PFSK-1 (cell line): ENCODE measurements at regions not wholly inside any gene's neighbourhood (a gene's known extent, or its start where the extent isn't known, plus 50 kb on each side); places are given as distances from the start of the nearest gene placed in this dataset.

Source experiments
- FOXP2 ChIP-seq: optimal IDR thresholded peaks from 2 replicates; pipeline ENCODE3; 2011; ENCODE audit warnings: borderline replicate concordance, control low read depth, inconsistent platforms; ENCODE audit not compliant: insufficient read depth; ENCODE audit errors: extremely low read length, extremely low read depth
- POLR2AphosphoS5 ChIP-seq: IDR thresholded peaks from 2 replicates; pipeline ENCODE4 v1.6.1; 2012; ENCODE audit warnings: low read depth, mild to moderate bottlenecking, control low read depth, low read length, moderate library complexity
- REST ChIP-seq, 2 experiments: IDR thresholded peaks; 2 replicates each; pipeline versions ENCODE4 v1.6.1 to v1.8.0; 2011 to 2012; ENCODE audit warnings: low read depth in 2 of 2, low read length in 2 of 2, control low read depth in 1 of 2, inconsistent platforms in 1 of 2, mild to moderate bottlenecking in 1 of 2, moderate library complexity in 1 of 2; ENCODE audit not compliant: insufficient read depth in 1 of 2
- SIN3A ChIP-seq: IDR thresholded peaks from 2 replicates; pipeline ENCODE4 v1.6.1; 2012; ENCODE audit warnings: mild to moderate bottlenecking, low read length, moderate library complexity, borderline replicate concordance; ENCODE audit not compliant: insufficient read depth
- TAF1 ChIP-seq: IDR thresholded peaks from 2 replicates; pipeline ENCODE4 v1.6.1; 2012; ENCODE audit warnings: low read length, control low read depth, borderline replicate concordance; ENCODE audit not compliant: insufficient read depth

GRCh38 chr3:153285194-153285641 is 123.2 kb downstream of the RAP2B start:
- TF ChIP-seq FOXP2: no peak
- TF ChIP-seq SIN3A: no peak
- TF ChIP-seq POLR2AphosphoS5: no peak
- TF ChIP-seq REST (IDR thresholded peaks at IDR 0.05; ENCODE audit: insufficient read depth in 1 of 2, low read depth in 2 of 2, low read length in 2 of 2): no peak
- no peak for TF ChIP-seq TAF1

GRCh38 chr3:153285982-153286381 is 124.0 kb downstream of the RAP2B start:
- TF ChIP-seq SIN3A (no peak), POLR2AphosphoS5 (no peak), REST (IDR thresholded peaks at IDR 0.05; ENCODE audit: insufficient read depth in 1 of 2, low read depth in 2 of 2, low read length in 2 of 2) (no peak), FOXP2 (no peak), TAF1 (no peak)

- TF ChIP-seq SIN3A (no peak), FOXP2 (no peak), POLR2AphosphoS5 (no peak), REST (IDR thresholded peaks at IDR 0.05; ENCODE audit: insufficient read depth in 1 of 2, low read depth in 2 of 2, low read length in 2 of 2) (no peak), TAF1 (no peak)
Observed at GRCh38 chr3:153287017-153287416, 125.0 kb downstream of the RAP2B start.

- no peak for TF ChIP-seq FOXP2
- TF ChIP-seq POLR2AphosphoS5: no peak
- no peak for TF ChIP-seq REST (IDR thresholded peaks at IDR 0.05; ENCODE audit: insufficient read depth in 1 of 2, low read depth in 2 of 2, low read length in 2 of 2)
- TF ChIP-seq SIN3A: no peak
Observed at GRCh38 chr3:153289334-153289808, 127.3 kb downstream of the RAP2B start.
